Effector memory CD8-positive, alpha-beta T cell (primary cell): ENCODE measurements at regions not wholly inside any gene's neighbourhood (a gene's known extent, or its start where the extent isn't known, plus 50 kb on each side); places are given as distances from the start of the nearest gene placed in this dataset.

ENCODE experiments used
- ATAC-seq: fragments of 150-1000 bp; cut with Tn5 transposase; replicated peaks from 2 replicates; pipeline ENCODE4 v1.10.0; 2021; ENCODE audit warnings: mild to moderate bottlenecking, moderate library complexity
- DNase-seq, 3 experiments: peaks; one replicate each; pipeline ENCODE4 v3.0.0; 2021
- H3K27ac Mint-ChIP-seq, 2 donors: one replicate each; pipeline ENCODE4 v1.8.0; 2022; ENCODE audit warnings: mild to moderate bottlenecking in 2 of 2, mixed read lengths in 2 of 2, moderate library complexity in 2 of 2
- H3K27me3 Mint-ChIP-seq, 2 donors: one replicate each; pipeline ENCODE4 v1.8.0; 2022; ENCODE audit warnings: mixed read lengths in 2 of 2
- H3K36me3 Mint-ChIP-seq: one replicate; pipeline ENCODE4 v1.8.0; 2022; ENCODE audit warnings: mild to moderate bottlenecking, moderate library complexity, mixed read lengths; ENCODE audit not compliant: insufficient read depth
- H3K4me1 Mint-ChIP-seq, 2 donors: one replicate each; pipeline ENCODE4 v1.8.0; 2022; ENCODE audit warnings: low read depth in 2 of 2, mixed read lengths in 2 of 2
- H3K4me3 Mint-ChIP-seq, 2 donors: one replicate each; pipeline ENCODE4 v1.8.0; 2022; ENCODE audit warnings: mild to moderate bottlenecking in 2 of 2, mixed read lengths in 2 of 2, moderate library complexity in 2 of 2
- H3K9me3 Mint-ChIP-seq, 2 donors: one replicate each; pipeline ENCODE4 v1.8.0; 2022; ENCODE audit warnings: mixed read lengths in 2 of 2

DNA sequence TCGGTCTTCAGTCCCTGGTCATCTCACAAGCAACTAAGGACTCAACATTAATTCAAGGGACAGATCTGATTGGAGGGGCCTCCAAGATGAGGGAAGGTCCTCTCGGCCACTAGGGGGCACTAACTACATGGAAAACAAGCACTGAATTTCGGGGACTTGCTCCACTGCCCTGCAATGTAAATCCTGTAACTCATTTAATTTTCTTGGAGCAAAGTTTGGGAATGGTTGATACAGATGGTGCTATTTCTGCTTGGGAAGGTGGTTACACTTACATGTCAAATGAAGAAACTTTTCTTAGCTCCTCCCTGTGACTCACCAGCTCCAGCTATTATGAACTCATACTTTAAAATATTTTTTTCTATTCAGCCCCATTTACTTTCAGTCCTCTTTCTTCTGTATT lies 97.4 kb upstream of the KCNJ15 start:
- no peaks in the 10 kb centered on the region for H3K4me1 Mint-ChIP-seq
- H3K36me3 Mint-ChIP-seq: no peaks in the 10 kb centered on the region
- no peak overlapping the region for H3K4me3 Mint-ChIP-seq
- no peak overlapping the region for H3K27ac Mint-ChIP-seq
- H3K9me3 Mint-ChIP-seq: no peaks in the 10 kb centered on the region
- DNase-seq (no peak), ATAC-seq (no peak)
- H3K27me3 Mint-ChIP-seq: peaks cover 0 to 14% of the 10 kb centered on the region in 2 donors

DNA sequence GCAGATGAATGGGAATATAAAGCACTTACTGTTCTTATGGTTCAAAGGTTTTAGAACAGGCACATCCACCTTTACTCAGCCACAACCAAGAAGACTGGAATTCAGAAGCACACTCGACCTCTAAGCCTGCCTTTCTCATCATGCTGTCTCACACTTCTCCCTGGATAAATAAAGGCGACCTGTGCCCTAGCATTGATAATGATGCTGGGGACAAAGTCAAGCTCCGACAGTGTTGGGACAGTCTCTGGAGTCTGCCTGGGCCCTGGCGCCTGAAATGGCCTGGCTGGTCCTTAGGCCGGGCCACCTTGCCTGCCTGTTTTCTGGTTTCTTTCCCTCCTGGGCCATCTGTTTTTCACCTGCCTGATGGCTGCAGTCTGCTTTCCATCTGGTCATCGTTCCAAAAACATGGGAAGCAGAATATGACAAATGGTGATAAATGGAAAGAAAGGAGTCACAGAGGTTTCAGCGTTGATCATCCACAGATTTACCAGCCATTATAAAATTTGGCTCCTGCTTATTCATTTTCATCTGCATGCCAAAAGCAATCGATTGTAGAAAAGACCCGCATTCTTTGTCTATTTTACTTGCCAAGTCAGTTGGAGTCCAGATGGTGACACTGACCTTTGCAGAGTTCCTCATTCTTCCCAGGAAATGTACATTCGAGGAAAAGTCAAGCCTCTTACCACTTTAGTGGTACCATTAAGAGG lies 91.2 kb upstream of the KCNJ15 start:
- no peak for DNase-seq
- H3K4me3 Mint-ChIP-seq: no peak overlapping the region
- no peaks in the 10 kb centered on the region for H3K9me3 Mint-ChIP-seq
- no peaks in the 10 kb centered on the region for H3K4me1 Mint-ChIP-seq
- ATAC-seq: no peak
- H3K27me3 Mint-ChIP-seq: no peaks in the 10 kb centered on the region
- no peaks in the 10 kb centered on the region for H3K36me3 Mint-ChIP-seq
- H3K27ac Mint-ChIP-seq: no peak overlapping the region

DNA sequence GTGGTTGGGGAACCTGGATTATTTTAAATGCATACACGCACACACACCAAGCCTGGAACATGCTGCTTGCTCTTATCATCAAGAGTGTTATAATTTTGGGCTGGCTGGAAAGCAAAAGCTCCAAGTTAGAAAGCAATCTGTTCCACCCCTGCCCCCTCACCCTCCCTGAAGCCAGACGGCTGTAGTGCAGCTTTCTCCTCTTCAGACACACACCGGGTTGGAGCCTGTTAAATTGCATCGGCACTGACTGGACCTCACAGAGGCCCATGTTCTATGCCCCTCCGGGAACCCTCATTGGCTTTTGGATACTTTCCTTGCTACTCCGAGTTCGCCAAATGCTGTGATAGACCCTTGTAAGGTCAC lies 90.6 kb upstream of the KCNJ15 start:
- H3K9me3 Mint-ChIP-seq: no peaks in the 10 kb centered on the region
- no peak overlapping the region for H3K4me3 Mint-ChIP-seq
- H3K27me3 Mint-ChIP-seq: no peaks in the 10 kb centered on the region
- H3K36me3 Mint-ChIP-seq: no peaks in the 10 kb centered on the region
- DNase-seq (no peak), ATAC-seq (no peak)
- no peak overlapping the region for H3K27ac Mint-ChIP-seq
- H3K4me1 Mint-ChIP-seq: no peaks in the 10 kb centered on the region

DNA sequence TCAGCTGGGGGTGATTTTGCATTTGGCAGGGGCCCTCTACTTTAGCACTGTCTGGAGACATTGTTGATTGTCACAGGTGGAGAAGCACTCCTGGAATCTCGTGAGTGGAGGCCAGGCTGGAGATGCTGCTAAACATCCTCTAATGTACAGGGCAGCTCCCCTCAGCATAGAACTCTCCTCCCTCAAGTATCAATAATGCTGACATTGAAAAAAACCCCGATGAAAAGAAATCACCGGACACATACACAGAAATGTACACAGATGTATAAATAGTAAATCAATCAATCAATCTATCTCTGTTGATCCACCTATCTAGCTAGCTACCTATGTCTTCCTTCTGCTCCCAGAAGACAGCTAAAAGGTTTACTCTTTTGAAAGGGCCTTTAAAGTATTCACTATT lies 89.4 kb upstream of the KCNJ15 start:
- H3K36me3 Mint-ChIP-seq: no peaks in the 10 kb centered on the region

DNA sequence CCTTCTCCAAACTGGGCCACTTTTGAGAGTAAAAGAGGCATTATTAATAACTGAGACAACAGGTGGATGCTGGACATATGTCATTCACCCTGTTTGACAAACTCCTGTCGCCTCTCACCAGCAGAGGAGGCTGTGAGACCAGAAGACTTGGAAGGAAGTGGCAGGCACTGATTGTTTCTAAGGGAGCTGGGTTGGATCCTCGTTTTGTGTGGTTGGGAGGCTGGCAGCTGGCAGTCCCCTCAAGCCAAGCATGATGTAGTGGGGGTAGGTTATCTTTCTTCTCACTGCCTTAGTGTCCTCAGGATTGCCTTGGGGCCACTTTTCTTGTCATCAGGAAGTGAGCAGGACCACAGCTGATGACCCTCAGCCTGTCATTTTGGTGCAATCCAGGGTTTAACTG lies 86.5 kb upstream of the KCNJ15 start:
- Mint-ChIP-seq H3K27ac (no peak overlapping the region), H3K4me1 (no peaks in the 10 kb centered on the region), H3K27me3 (peaks cover 5 to 10% of the 10 kb centered on the region in 2 donors), H3K36me3 (no peaks in the 10 kb centered on the region), H3K9me3 (no peaks in the 10 kb centered on the region), H3K4me3 (no peak overlapping the region)
- DNase-seq: no peak
- no peak for ATAC-seq

More for the DNA sequence above, 89.4 kb upstream of the KCNJ15 start:
- DNase-seq: no peak
- no peak overlapping the region for H3K27ac Mint-ChIP-seq
- H3K4me1 Mint-ChIP-seq: no peaks in the 10 kb centered on the region
- no peaks in the 10 kb centered on the region for H3K9me3 Mint-ChIP-seq
- H3K27me3 Mint-ChIP-seq: peaks cover 0 to 7% of the 10 kb centered on the region in 2 donors
- no peak overlapping the region for H3K4me3 Mint-ChIP-seq
- no peak for ATAC-seq

DNA sequence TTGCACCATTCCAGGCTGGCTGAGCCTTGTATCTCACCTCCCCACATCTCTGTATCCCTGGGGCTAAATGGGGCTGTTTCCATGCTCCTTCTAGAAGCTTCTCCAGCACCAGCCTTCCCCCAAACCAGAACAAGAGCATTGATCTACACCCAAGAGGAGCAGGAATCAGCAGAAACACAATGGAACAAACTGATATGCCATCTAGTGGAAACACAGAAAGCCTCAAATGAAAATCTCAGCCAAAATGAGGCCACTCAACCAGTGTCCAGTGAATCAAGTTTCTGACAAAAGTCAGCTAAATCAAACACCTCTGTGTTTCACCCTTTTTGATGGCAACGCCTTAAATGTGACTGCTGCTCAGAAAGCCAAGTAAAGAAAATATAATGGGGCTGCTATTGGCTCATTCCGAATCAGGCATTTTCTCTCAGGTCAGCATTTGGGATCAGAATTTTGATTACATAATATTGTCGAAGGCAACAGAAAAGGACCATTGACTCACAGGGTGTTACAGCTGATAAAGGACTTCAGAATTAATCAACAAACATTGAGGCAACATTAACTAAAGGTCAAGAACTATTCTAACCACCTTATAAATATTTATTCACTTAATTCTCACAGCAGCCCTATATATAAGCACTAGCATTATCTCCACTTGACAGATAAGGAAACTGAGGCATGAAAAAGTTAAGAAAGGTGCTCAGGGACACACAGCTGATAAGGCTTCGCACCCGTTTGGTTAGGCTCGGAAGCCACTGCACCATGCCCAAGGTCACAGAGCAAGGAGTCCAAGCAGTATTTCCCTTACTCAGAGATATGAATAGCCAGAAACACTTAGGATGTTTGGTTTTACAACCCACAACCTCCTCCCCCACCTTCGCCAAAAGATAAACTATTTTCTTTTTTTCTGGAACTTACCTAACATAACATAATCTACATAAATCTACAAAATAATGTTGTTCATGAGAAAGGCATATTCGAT lies 85.8 kb upstream of the KCNJ15 start:
- H3K27ac Mint-ChIP-seq: no peak overlapping the region
- no peak overlapping the region for H3K4me3 Mint-ChIP-seq
- peaks cover 5 to 10% of the 10 kb centered on the region in 2 donors for H3K27me3 Mint-ChIP-seq
- DNase-seq: no peak
- H3K36me3 Mint-ChIP-seq: no peaks in the 10 kb centered on the region
- H3K4me1 Mint-ChIP-seq: no peaks in the 10 kb centered on the region
- ATAC-seq: no peak
- H3K9me3 Mint-ChIP-seq: no peaks in the 10 kb centered on the region

DNA sequence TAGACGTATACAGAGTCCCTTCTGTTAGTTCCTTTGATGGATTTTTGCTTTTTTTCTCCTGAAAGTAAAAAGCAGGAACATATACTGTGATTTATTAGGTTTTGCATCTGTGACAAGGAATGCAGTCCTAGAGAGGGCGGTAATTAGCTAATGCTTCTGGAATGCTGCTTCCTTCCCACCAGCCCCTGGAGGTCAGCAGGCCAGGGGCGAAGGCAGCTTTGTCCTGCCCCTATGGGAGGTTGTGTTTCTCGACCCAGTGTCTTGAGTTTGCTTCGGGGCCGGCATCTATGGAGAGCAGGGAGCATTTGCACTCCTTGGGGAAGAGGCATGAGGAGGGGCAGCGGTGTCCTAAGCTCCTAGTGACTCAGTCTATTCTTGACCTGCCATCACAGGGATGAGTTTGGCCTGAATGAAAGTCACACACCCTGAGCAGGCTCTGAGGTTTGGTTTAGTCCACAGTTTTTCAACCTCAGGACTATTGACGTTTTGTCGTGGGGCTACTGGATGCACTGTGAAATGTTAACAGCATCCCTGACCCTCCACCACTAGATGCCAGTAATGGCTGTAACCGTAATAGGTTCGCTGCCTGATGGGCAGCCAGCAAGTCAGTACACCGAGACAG lies 85.0 kb upstream of the KCNJ15 start:
- Mint-ChIP-seq H3K27ac (no peak overlapping the region), H3K9me3 (no peaks in the 10 kb centered on the region), H3K4me3 (no peak overlapping the region), H3K36me3 (no peaks in the 10 kb centered on the region), H3K27me3 (peaks cover 5 to 10% of the 10 kb centered on the region in 2 donors), H3K4me1 (no peaks in the 10 kb centered on the region)
- ATAC-seq (no peak), DNase-seq (no peak)

DNA sequence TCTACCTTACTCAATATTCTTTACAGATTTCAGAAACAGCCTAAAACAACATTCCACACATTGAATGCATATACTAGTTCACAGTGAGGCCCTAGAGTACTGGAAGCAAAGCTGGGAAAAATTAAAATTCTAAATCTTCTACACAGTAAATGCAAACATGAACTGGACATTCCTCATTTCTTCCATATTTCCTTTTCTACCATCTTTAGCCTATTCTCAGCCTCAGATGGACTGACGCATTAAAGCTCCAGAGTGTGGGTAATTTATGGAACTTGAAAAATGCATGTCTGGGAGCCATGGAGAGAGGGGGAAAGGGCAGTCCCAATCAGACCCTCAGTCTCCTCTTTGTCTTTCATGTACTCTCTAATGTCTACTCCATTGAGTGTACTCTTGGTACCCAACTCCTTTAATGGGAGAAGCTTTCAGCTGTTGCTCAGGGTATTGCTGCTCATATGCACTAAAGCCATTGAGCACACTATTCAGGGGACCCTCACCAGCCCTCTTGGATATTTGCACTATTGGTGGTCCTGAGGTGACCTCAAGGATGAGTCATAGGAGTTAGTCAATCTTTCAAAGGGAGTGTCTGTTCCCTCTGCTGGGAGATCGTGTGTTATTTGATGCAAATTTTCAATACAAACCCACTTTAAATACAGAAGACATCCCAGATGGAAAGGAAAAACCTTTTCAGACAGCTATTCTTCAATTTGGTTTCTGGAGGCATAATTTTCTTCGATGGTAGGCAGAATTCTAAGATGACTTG lies 83.3 kb upstream of the KCNJ15 start:
- H3K4me3 Mint-ChIP-seq: no peak overlapping the region
- peaks cover 5 to 16% of the 10 kb centered on the region in 2 donors for H3K27me3 Mint-ChIP-seq
- H3K27ac Mint-ChIP-seq: no peak overlapping the region
- ATAC-seq: no peak
- H3K4me1 Mint-ChIP-seq: no peaks in the 10 kb centered on the region
- peaks cover 0 to 2% of the 10 kb centered on the region in 2 donors for H3K9me3 Mint-ChIP-seq
- no peak for DNase-seq
- H3K36me3 Mint-ChIP-seq: no peaks in the 10 kb centered on the region

DNA sequence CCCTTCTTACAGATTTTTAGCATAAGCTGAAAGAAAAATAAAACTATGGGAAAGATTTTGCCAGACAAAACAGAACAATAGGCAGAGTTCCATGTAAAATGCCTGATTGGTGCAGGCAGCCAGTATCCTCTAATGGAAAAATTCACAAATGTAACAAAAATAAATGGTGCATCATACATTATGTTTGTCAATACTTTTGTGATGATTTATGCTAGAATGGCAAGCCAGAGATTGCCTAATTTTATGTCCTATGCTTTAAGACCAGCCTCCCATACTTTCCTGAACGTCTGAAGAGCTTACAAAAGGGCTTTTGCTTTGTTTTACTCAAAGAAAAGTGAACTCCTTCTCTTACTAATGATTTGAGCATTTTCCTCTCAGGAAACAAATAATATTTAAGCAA lies 81.5 kb upstream of the KCNJ15 start:
- Mint-ChIP-seq H3K27me3 (peaks cover 18 to 32% of the 10 kb centered on the region in 2 donors), H3K4me3 (no peak overlapping the region)

DNA sequence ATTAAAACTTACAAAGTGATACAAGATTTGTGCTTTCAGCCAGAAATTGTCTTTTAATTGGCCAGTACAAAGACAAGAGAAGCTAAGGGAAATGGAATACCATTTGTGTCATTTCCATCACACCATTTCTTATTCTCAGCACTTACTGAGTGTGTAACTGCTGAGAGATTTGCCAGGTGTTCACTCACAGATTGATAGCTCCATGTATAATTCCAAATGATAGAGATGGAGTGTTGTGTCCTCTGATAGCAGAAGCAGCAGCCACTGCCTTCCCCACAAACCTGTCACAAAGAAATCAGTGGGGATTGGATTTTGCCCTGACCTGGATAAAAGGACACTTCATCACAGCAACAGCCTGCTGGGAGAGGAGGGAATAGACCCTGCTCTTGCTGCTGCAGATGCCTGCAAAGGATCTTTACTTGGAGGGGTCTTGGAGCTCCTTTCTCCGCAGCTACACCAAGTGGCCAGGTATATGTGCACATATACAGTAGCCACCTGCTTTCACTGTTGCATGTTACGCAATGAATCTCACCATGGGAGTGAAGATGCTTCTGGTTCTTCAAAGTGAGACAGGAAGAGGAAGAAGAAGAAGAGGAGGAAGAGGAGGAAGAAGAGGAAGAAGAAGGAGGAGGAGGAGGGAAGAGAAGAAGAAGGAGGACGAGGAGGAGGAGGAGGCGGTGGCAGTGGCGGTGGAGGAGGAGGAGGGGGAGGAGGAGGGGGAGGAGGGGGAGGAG lies 78.7 kb upstream of the KCNJ15 start:
- DNase-seq (no peak), ATAC-seq (no peak)
- H3K36me3 Mint-ChIP-seq: no peaks in the 10 kb centered on the region
- H3K27ac Mint-ChIP-seq: no peak overlapping the region
- peaks cover 22 to 24% of the 10 kb centered on the region in 2 donors for H3K27me3 Mint-ChIP-seq
- peaks cover 2 to 12% of the 10 kb centered on the region in 2 donors for H3K9me3 Mint-ChIP-seq
- no peak overlapping the region for H3K4me3 Mint-ChIP-seq
- H3K4me1 Mint-ChIP-seq: no peaks in the 10 kb centered on the region

More for the DNA sequence above, 81.5 kb upstream of the KCNJ15 start:
- Mint-ChIP-seq H3K36me3 (no peaks in the 10 kb centered on the region), H3K4me1 (no peaks in the 10 kb centered on the region), H3K9me3 (peaks cover 2 to 12% of the 10 kb centered on the region in 2 donors), H3K27ac (no peak overlapping the region)
- no peak for DNase-seq
- ATAC-seq: no peak

DNA sequence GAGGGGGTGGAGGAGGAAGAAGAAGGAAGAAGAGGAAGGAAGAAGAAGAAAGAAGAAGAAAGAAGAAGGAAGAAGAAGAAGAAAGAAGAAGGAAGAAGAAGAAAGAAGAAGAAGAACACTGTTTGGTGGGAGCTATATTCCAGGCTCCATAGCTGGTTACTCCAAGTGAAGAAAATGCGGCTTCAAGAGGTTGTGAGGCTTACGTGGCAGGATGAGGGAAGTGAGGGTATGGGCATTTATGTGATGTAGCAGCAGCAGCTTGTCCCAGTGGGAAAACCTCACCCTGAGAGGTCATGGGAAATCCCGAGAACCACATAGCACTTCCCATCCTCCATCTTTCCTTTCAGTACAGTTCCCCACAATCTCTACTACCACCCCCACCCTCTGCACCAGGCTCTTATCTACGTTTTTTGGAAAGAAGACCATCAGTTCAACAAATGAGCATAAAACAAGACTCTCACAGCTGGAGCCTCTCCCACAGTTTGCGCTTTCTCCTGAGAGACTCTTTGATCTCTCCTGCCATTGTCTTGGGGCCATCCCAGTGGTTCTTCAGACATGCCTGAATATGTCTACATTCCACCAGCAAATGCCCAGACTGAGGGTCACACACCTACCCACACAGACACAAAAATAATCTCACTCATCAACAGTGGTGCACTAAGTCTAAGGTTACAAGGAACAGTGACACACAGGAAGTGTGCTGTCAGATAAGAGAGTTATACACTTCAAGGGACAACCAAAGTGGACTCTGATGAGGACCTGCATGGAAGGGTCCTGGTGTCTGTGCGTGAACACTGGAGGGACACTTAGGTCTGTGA lies 77.9 kb upstream of the KCNJ15 start:
- H3K4me1 Mint-ChIP-seq: no peaks in the 10 kb centered on the region
- no peak overlapping the region for H3K27ac Mint-ChIP-seq
- ATAC-seq (no peak), DNase-seq (no peak)
- H3K9me3 Mint-ChIP-seq: peaks cover 2 to 12% of the 10 kb centered on the region in 2 donors
- no peak overlapping the region for H3K4me3 Mint-ChIP-seq
- peaks cover 22 to 24% of the 10 kb centered on the region in 2 donors for H3K27me3 Mint-ChIP-seq
- H3K36me3 Mint-ChIP-seq: no peaks in the 10 kb centered on the region

DNA sequence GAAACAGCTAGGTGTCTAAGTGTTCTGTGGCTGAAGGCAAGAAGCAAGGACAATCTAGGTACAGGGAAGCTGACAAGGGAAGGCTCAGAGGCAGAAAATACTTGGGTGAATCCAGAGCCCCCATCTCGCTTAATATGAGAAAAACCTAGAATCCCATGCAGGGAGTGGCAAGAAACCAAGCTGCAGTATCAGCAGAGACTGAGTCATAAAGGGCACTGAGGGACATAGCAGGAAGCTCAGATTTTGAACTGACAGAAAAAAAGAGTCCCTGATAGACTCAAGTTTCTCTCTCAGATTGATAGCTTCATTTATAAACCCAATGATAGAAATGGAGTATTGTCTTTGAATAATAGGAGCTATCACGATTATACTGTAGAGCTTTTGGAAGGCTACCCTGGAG lies 77.3 kb upstream of the KCNJ15 start:
- H3K27me3 Mint-ChIP-seq: peaks cover 22 to 24% of the 10 kb centered on the region in 2 donors
- ATAC-seq: no peak
- H3K4me1 Mint-ChIP-seq: no peaks in the 10 kb centered on the region
- H3K27ac Mint-ChIP-seq: no peak overlapping the region
- peaks cover 2 to 12% of the 10 kb centered on the region in 2 donors for H3K9me3 Mint-ChIP-seq
- DNase-seq: no peak
- no peak overlapping the region for H3K4me3 Mint-ChIP-seq
- no peaks in the 10 kb centered on the region for H3K36me3 Mint-ChIP-seq
